ENCODE measurements at regions not wholly inside any gene's neighbourhood (a gene's known extent, or its start where the extent isn't known, plus 50 kb on each side); places are given as distances from the start of the nearest gene placed in this dataset.

GRCh38 chr5:24162343-24162742 lies 482.4 kb downstream of the CDH10 start:
- no peak overlapping the region for H3K27ac ChIP-seq (ENCODE audit: low read depth, low read length)
- H3K36me3 ChIP-seq (ENCODE audit: control insufficient read depth, insufficient read depth, low read length): no peaks in the 10 kb centered on the region
- H3K4me1 Mint-ChIP-seq: no peaks in the 10 kb centered on the region
- no peaks in the 10 kb centered on the region for H3K27me3 ChIP-seq (ENCODE audit: control insufficient read depth, insufficient read depth, low read length, poor library complexity, severe bottlenecking)
- no peak overlapping the region for H3K9ac ChIP-seq (ENCODE audit: extremely low read depth, low read length, poor library complexity, severe bottlenecking)
- no peak for TF ChIP-seq CTCF (conservative IDR thresholded peaks at IDR 0.05)
- no peak overlapping the region for H3K27ac Mint-ChIP-seq
- H3K4me1 ChIP-seq (ENCODE audit: control insufficient read depth, insufficient read depth, low read length): no peaks in the 10 kb centered on the region
- H3K9me3 Mint-ChIP-seq: no peaks in the 10 kb centered on the region
- H3K27me3 Mint-ChIP-seq (ENCODE audit: insufficient read depth): no peaks in the 10 kb centered on the region
- H3K4me3 ChIP-seq (ENCODE audit: low read length): no peak overlapping the region
- no peaks in the 10 kb centered on the region for H3K36me3 Mint-ChIP-seq (ENCODE audit: low read depth)
- DNase-seq: no peak
- H3K9me3 ChIP-seq (ENCODE audit: control insufficient read depth, low read length): no peaks in the 10 kb centered on the region
- no peak overlapping the region for H3K4me3 Mint-ChIP-seq

GRCh38 chr5:24163091-24163490 lies 481.7 kb downstream of the CDH10 start:
- Histone ChIP-seq H3K36me3 (ENCODE audit: control insufficient read depth, insufficient read depth, low read length) (no peaks in the 10 kb centered on the region), H3K27me3 (ENCODE audit: control insufficient read depth, insufficient read depth, low read length, poor library complexity, severe bottlenecking) (no peaks in the 10 kb centered on the region), H3K4me1 (ENCODE audit: control insufficient read depth, insufficient read depth, low read length) (no peaks in the 10 kb centered on the region), H3K27ac (ENCODE audit: low read depth, low read length) (no peak overlapping the region), H3K9me3 (ENCODE audit: control insufficient read depth, low read length) (no peaks in the 10 kb centered on the region), H3K9ac (ENCODE audit: extremely low read depth, low read length, poor library complexity, severe bottlenecking) (no peak overlapping the region), H3K4me3 (ENCODE audit: low read length) (no peak overlapping the region)
- DNase-seq: no peak
- Mint-ChIP-seq H3K27ac (no peak overlapping the region), H3K27me3 (ENCODE audit: insufficient read depth) (no peaks in the 10 kb centered on the region), H3K4me3 (no peak overlapping the region), H3K4me1 (no peaks in the 10 kb centered on the region), H3K36me3 (ENCODE audit: low read depth) (no peaks in the 10 kb centered on the region), H3K9me3 (no peaks in the 10 kb centered on the region)
- 88% methylated on average over 1 to 2 of the region's 2 CpGs for WGBS, 2 experiments (ENCODE audit: insufficient coverage in 1 of 2, insufficient read length in 1 of 2)
- no peak for TF ChIP-seq CTCF (conservative IDR thresholded peaks at IDR 0.05)

GRCh38 chr5:24167806-24168205 lies 477.0 kb downstream of the CDH10 start:
- TF ChIP-seq CTCF (conservative IDR thresholded peaks at IDR 0.05): no peak
- Histone ChIP-seq H3K9me3 (ENCODE audit: control insufficient read depth, low read length) (no peaks in the 10 kb centered on the region), H3K4me3 (ENCODE audit: low read length) (no peak overlapping the region), H3K27me3 (ENCODE audit: control insufficient read depth, insufficient read depth, low read length, poor library complexity, severe bottlenecking) (no peaks in the 10 kb centered on the region), H3K27ac (ENCODE audit: low read depth, low read length) (no peak overlapping the region), H3K4me1 (ENCODE audit: control insufficient read depth, insufficient read depth, low read length) (no peaks in the 10 kb centered on the region), H3K36me3 (ENCODE audit: control insufficient read depth, insufficient read depth, low read length) (no peaks in the 10 kb centered on the region), H3K9ac (ENCODE audit: extremely low read depth, low read length, poor library complexity, severe bottlenecking) (no peak overlapping the region)
- Mint-ChIP-seq H3K27ac (no peak overlapping the region), H3K9me3 (no peaks in the 10 kb centered on the region), H3K27me3 (ENCODE audit: insufficient read depth) (no peaks in the 10 kb centered on the region), H3K4me1 (no peaks in the 10 kb centered on the region), H3K4me3 (no peak overlapping the region), H3K36me3 (ENCODE audit: low read depth) (no peaks in the 10 kb centered on the region)
- no peak for DNase-seq

Data from endodermal cell (in vitro differentiated cells).